ENCODE measurements at regions not wholly inside any gene's neighbourhood (a gene's known extent, or its start where the extent isn't known, plus 50 kb on each side); places are given as distances from the start of the nearest gene placed in this dataset.

GRCh38 chr15:39468331-39468730 lies 112.5 kb upstream of the THBS1 start:
- TF ChIP-seq ATOH8 (CRISPR knock-in tag; IDR thresholded peaks at IDR 0.05; ENCODE audit: low read depth) (no peak), ZFP36 (IDR thresholded peaks at IDR 0.05; ENCODE audit: borderline replicate concordance, partially characterized antibody) (no peak), RCOR1 (IDR thresholded peaks at IDR 0.05; ENCODE audit: low read depth, low read length) (no peak), PHF8 (IDR thresholded peaks at IDR 0.05; ENCODE audit: borderline replicate concordance, low read depth) (no peak), CBX8 (IDR thresholded peaks at IDR 0.05) (no peak), SMC3 (IDR thresholded peaks at IDR 0.05) (no peak), ZNF302 (CRISPR knock-in tag; IDR thresholded peaks at IDR 0.05) (no peak), MAZ (IDR thresholded peaks at IDR 0.05; ENCODE audit: borderline replicate concordance, low read depth, low read length) (no peak), MAFK (IDR thresholded peaks at IDR 0.05; ENCODE audit: partially characterized antibody) (no peak), EP300 (IDR thresholded peaks at IDR 0.05) (no peak), SREBF2 (IDR thresholded peaks at IDR 0.05) (no peak), ESRRA (IDR thresholded peaks at IDR 0.05; ENCODE audit: borderline replicate concordance, low read length) (no peak), HMGXB4 (CRISPR knock-in tag; IDR thresholded peaks at IDR 0.05; ENCODE audit: borderline replicate concordance) (no peak), NR3C1 (IDR thresholded peaks at IDR 0.05) (no peak), CHD2 (IDR thresholded peaks at IDR 0.05; ENCODE audit: low read length, partially characterized antibody) (no peak), NFE2L2 (conservative IDR thresholded peaks at IDR 0.05; ENCODE audit: low read length) (no peak)
- TF ChIP-seq, protein P1, sequence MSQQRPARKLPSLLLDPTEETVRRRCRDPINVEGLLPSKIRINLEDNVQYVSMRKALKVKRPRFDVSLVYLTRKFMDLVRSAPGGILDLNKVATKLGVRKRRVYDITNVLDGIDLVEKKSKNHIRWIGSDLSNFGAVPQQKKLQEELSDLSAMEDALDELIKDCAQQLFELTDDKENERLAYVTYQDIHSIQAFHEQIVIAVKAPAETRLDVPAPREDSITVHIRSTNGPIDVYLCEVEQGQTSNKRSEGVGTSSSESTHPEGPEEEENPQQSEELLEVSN (IDR thresholded peaks at IDR 0.05; ENCODE audit: borderline replicate concordance, low read depth) = no peak
- ATAC-seq = no peak
- no peaks in the 10 kb centered on the region for H3K4me1 ChIP-seq
- no peak for DNase-seq (ENCODE audit: low read depth in 1 of 2, low spot score in 1 of 2)
- no peaks in the 10 kb centered on the region for H3K9me3 ChIP-seq
- H3K4me2 ChIP-seq = no peak overlapping the region
- H3K4me3 ChIP-seq = no peak overlapping the region
- POLR2A ChIA-PET = no interaction called here
- no peak for FAIRE-seq
- CTCF ChIA-PET = no interaction called here
- WGBS (ENCODE audit: missing lambda C conversion rate) = 74% methylated on average over 4 of the region's 4 CpGs
- H3K27ac ChIP-seq = no peak overlapping the region

GRCh38 chr15:39468828-39469227 lies 112.1 kb upstream of the THBS1 start:
- ATAC-seq (no peak), FAIRE-seq (no peak), DNase-seq (ENCODE audit: low read depth in 1 of 2, low spot score in 1 of 2) (no peak)
- Histone ChIP-seq H3K9me3 (no peaks in the 10 kb centered on the region), H3K4me2 (no peak overlapping the region), H3K4me3 (no peak overlapping the region), H3K4me1 (no peaks in the 10 kb centered on the region), H3K27ac (no peak overlapping the region)
- TF ChIP-seq POLR2AphosphoS2 (conservative IDR thresholded peaks at IDR 0.05; ENCODE audit: low read length) (no peak), ESRRA (IDR thresholded peaks at IDR 0.05; ENCODE audit: borderline replicate concordance, low read length) (no peak), POLR2A (IDR thresholded peaks at IDR 0.05; ENCODE audit: low read length) (no peak), FOXS1 (CRISPR knock-in tag; IDR thresholded peaks at IDR 0.05) (no peak), PHF8 (IDR thresholded peaks at IDR 0.05; ENCODE audit: borderline replicate concordance, low read depth) (no peak), ZSCAN20 (CRISPR knock-in tag; IDR thresholded peaks at IDR 0.05) (no peak), CBX8 (IDR thresholded peaks at IDR 0.05) (no peak), MAFK (IDR thresholded peaks at IDR 0.05; ENCODE audit: partially characterized antibody) (no peak)
- TF ChIP-seq, protein P2, sequence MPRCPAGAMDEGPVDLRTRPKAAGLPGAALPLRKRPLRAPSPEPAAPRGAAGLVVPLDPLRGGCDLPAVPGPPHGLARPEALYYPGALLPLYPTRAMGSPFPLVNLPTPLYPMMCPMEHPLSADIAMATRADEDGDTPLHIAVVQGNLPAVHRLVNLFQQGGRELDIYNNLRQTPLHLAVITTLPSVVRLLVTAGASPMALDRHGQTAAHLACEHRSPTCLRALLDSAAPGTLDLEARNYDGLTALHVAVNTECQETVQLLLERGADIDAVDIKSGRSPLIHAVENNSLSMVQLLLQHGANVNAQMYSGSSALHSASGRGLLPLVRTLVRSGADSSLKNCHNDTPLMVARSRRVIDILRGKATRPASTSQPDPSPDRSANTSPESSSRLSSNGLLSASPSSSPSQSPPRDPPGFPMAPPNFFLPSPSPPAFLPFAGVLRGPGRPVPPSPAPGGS (IDR thresholded peaks at IDR 0.05) = no peak
- 93% methylated on average over 3 of the region's 3 CpGs for WGBS (ENCODE audit: missing lambda C conversion rate)
- ChIA-PET POLR2A (no interaction called here), CTCF (no interaction called here)

All from A549 (cell line).